ENCODE measurements at regions not wholly inside any gene's neighbourhood (a gene's known extent, or its start where the extent isn't known, plus 50 kb on each side); places are given as distances from the start of the nearest gene placed in this dataset.

- no peak for TF ChIP-seq LEF1 (IDR thresholded peaks at IDR 0.05; ENCODE audit: borderline replicate concordance)
- no peak for TF ChIP-seq SUZ12 (IDR thresholded peaks at IDR 0.05)
- no peak for TF ChIP-seq SP1 (IDR thresholded peaks at IDR 0.05)
- no peak for TF ChIP-seq HDGF (IDR thresholded peaks at IDR 0.05; ENCODE audit: borderline replicate concordance)
- no peak for TF ChIP-seq ZNF384 (IDR thresholded peaks at IDR 0.05)
- TF ChIP-seq BHLHE40 (IDR thresholded peaks at IDR 0.05; ENCODE audit: borderline replicate concordance): no peak
- no peak for TF ChIP-seq CTBP1 (IDR thresholded peaks at IDR 0.05; ENCODE audit: borderline replicate concordance)
- TF ChIP-seq FOXK2 (IDR thresholded peaks at IDR 0.05): no peak
- TF ChIP-seq L3MBTL2 (conservative IDR thresholded peaks at IDR 0.05): no peak
- DNase-seq (ENCODE audit: extremely low spot score): no peak
- ChIA-PET CTCF (no interaction called here), POLR2A (no interaction called here)
Observed at GRCh38 chr10:85262992-85263391, 934.6 kb downstream of the CCSER2 start.

DNA sequence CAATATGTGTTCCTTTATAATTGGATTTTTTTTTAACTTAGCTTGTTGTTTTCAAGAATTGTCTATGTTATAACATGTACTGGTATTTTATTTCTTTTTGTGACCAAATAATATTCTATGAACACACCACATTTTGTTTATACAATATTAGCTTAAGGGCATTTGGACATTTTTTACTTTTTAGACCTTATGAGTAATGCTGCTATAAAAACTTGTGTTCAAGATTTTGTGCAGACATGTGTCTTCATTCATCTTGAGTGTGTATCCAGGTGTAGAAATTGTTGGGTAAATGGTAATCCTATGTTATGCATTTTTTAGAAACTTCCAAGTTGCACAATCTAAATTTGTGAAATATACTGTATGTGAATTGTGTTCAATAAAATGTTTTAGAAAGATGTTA, 936.7 kb downstream of the CCSER2 start:
- CTCF ChIA-PET: no interaction called here
- TF ChIP-seq NFRKB (IDR thresholded peaks at IDR 0.05) (no peak), HDGF (IDR thresholded peaks at IDR 0.05; ENCODE audit: borderline replicate concordance) (no peak), CTBP1 (IDR thresholded peaks at IDR 0.05; ENCODE audit: borderline replicate concordance) (no peak), FOXK2 (IDR thresholded peaks at IDR 0.05) (no peak)
- POLR2A ChIA-PET: no interaction called here
- DNase-seq (ENCODE audit: extremely low spot score): no peak

DNA sequence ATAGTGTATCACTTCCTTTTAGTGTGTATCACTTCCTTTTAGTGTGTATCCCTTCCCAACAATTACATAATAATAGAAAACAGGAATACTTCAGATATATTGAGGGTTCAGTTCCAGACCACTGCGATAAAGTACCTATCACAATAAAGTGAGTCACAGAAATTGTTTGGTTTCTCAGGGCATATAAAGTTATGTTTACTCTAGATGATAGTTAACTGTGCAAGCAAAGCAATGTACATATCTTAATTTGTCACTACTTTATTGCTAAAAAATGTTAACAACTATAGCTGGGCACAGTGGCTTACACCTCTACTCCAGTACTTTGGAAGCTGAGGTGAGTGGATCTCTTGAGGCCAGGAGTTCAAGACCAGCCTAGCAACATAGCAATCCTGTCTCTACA, 938.4 kb downstream of the CCSER2 start:
- TF ChIP-seq, protein P1, sequence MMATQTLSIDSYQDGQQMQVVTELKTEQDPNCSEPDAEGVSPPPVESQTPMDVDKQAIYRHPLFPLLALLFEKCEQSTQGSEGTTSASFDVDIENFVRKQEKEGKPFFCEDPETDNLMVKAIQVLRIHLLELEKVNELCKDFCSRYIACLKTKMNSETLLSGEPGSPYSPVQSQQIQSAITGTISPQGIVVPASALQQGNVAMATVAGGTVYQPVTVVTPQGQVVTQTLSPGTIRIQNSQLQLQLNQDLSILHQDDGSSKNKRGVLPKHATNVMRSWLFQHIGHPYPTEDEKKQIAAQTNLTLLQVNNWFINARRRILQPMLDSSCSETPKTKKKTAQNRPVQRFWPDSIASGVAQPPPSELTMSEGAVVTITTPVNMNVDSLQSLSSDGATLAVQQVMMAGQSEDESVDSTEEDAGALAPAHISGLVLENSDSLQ (IDR thresholded peaks at IDR 0.05): no peak
- TF ChIP-seq LEF1 (IDR thresholded peaks at IDR 0.05; ENCODE audit: borderline replicate concordance): no peak
- no peak for TF ChIP-seq ELF4 (IDR thresholded peaks at IDR 0.05)
- TF ChIP-seq L3MBTL2 (conservative IDR thresholded peaks at IDR 0.05): no peak
- TF ChIP-seq ARNT (IDR thresholded peaks at IDR 0.05): no peak
- TF ChIP-seq FOXM1 (IDR thresholded peaks at IDR 0.05; ENCODE audit: borderline replicate concordance): no peak
- no peak for TF ChIP-seq SUZ12 (IDR thresholded peaks at IDR 0.05)
- TF ChIP-seq SP1 (IDR thresholded peaks at IDR 0.05): no peak
- no peak for TF ChIP-seq BHLHE40 (IDR thresholded peaks at IDR 0.05; ENCODE audit: borderline replicate concordance)
- TF ChIP-seq TARDBP (IDR thresholded peaks at IDR 0.05): no peak
- TF ChIP-seq NFRKB (IDR thresholded peaks at IDR 0.05): no peak
- no peak for TF ChIP-seq HDGF (IDR thresholded peaks at IDR 0.05; ENCODE audit: borderline replicate concordance)
- no peak for TF ChIP-seq FOXK2 (IDR thresholded peaks at IDR 0.05)
- TF ChIP-seq CTBP1 (IDR thresholded peaks at IDR 0.05; ENCODE audit: borderline replicate concordance): no peak
- TF ChIP-seq FOXA1 (IDR thresholded peaks at IDR 0.05): no peak
- POLR2A ChIA-PET: no interaction called here
- DNase-seq (ENCODE audit: extremely low spot score): no peak

GRCh38 chr10:85280014-85280413, 951.6 kb downstream of the CCSER2 start:
- no peak for DNase-seq (ENCODE audit: extremely low spot score)
- TF ChIP-seq FOXM1 (IDR thresholded peaks at IDR 0.05; ENCODE audit: borderline replicate concordance) (no peak), ARNT (IDR thresholded peaks at IDR 0.05) (no peak), TARDBP (IDR thresholded peaks at IDR 0.05) (no peak), HDGF (IDR thresholded peaks at IDR 0.05; ENCODE audit: borderline replicate concordance) (no peak), BHLHE40 (IDR thresholded peaks at IDR 0.05; ENCODE audit: borderline replicate concordance) (no peak), FOXA1 (IDR thresholded peaks at IDR 0.05) (no peak), NFRKB (IDR thresholded peaks at IDR 0.05) (no peak), FOXK2 (IDR thresholded peaks at IDR 0.05) (no peak), ELF4 (IDR thresholded peaks at IDR 0.05) (no peak), L3MBTL2 (conservative IDR thresholded peaks at IDR 0.05) (no peak), SP1 (IDR thresholded peaks at IDR 0.05) (no peak), CTBP1 (IDR thresholded peaks at IDR 0.05; ENCODE audit: borderline replicate concordance) (no peak)
- TF ChIP-seq, protein P1 (IDR thresholded peaks at IDR 0.05): no peak
- ChIA-PET POLR2A (no interaction called here), CTCF (no interaction called here)

More for the DNA sequence above, 938.4 kb downstream of the CCSER2 start:
- CTCF ChIA-PET: no interaction called here

GRCh38 chr10:85284778-85285770, 956.7 kb downstream of the CCSER2 start:
- TF ChIP-seq ELF4 (IDR thresholded peaks at IDR 0.05) (no peak), NFRKB (IDR thresholded peaks at IDR 0.05) (no peak), ARNT (IDR thresholded peaks at IDR 0.05) (no peak), BHLHE40 (IDR thresholded peaks at IDR 0.05; ENCODE audit: borderline replicate concordance) (no peak), SUZ12 (IDR thresholded peaks at IDR 0.05) (no peak), FOXA1 (IDR thresholded peaks at IDR 0.05) (no peak)
- ChIA-PET CTCF (interaction anchor here (0.7 kb wide), 1 partner anchor 566 kb away, joined by 3 read pairs; no protein-coding TSS in a partner anchor), POLR2A (no interaction called here)
- no peak for DNase-seq (ENCODE audit: extremely low spot score)

GRCh38 chr10:85293483-85293882, 965.1 kb downstream of the CCSER2 start:
- no peak for DNase-seq (ENCODE audit: extremely low spot score)
- ChIA-PET CTCF (no interaction called here), POLR2A (no interaction called here)
- TF ChIP-seq NFRKB (IDR thresholded peaks at IDR 0.05) (no peak), FOXM1 (IDR thresholded peaks at IDR 0.05; ENCODE audit: borderline replicate concordance) (no peak), FOXK2 (IDR thresholded peaks at IDR 0.05) (no peak), ELF4 (IDR thresholded peaks at IDR 0.05) (no peak), TARDBP (IDR thresholded peaks at IDR 0.05) (no peak), L3MBTL2 (conservative IDR thresholded peaks at IDR 0.05) (no peak), SUZ12 (IDR thresholded peaks at IDR 0.05) (no peak), ZNF384 (IDR thresholded peaks at IDR 0.05) (no peak), ARNT (IDR thresholded peaks at IDR 0.05) (no peak), CTBP1 (IDR thresholded peaks at IDR 0.05; ENCODE audit: borderline replicate concordance) (no peak)

All from HEK293T (cell line).